Thoracic aorta (tissue), 2 donors: ENCODE measurements at regions not wholly inside any gene's neighbourhood (a gene's known extent, or its start where the extent isn't known, plus 50 kb on each side); places are given as distances from the start of the nearest gene placed in this dataset.

Source experiments
- ATAC-seq: fragments of 150-250 bp; one replicate; pipeline ENCODE4 v1.8.0; 2017; ENCODE audit warnings: low read depth; ENCODE audit not compliant: insufficient number of reproducible peaks, low FRiP score
- DNase-seq: peaks from one replicate; pipeline ENCODE4 v3.0.0-alpha.2; 2020; ENCODE audit warnings: low spot score
- H3K27ac ChIP-seq, 2 donors: fragments of 200-600 bp; sonication (generic); 1 replicate in 1 of 2; 2 replicates in 1 of 2; pipeline ENCODE4 v1.5.1; 2016; ENCODE audit warnings: mild to moderate bottlenecking in 2 of 2, moderate library complexity in 2 of 2
- H3K27me3 ChIP-seq: fragments of 200-600 bp; sonication (generic); replicated peaks from 2 replicates; pipeline ENCODE4 v1.6.0; 2016; ENCODE audit warnings: mild to moderate bottlenecking; ENCODE audit not compliant: insufficient read depth
- H3K36me3 ChIP-seq: fragments of 200-600 bp; sonication (generic); one replicate; pipeline ENCODE4 v1.5.1; 2016
- H3K4me1 ChIP-seq, 2 donors: fragments of 200-600 bp; sonication (generic); 1 replicate in 1 of 2; 2 replicates in 1 of 2; pipeline versions ENCODE4 v1.5.1 to v1.6.0; 2016; ENCODE audit warnings: low read depth in 2 of 2, mild to moderate bottlenecking in 1 of 2; ENCODE audit not compliant: control insufficient read depth in 1 of 2
- H3K4me3 ChIP-seq: fragments of 200-600 bp; sonication (generic); 2 replicates; pipeline ENCODE4 v1.5.1; 2016; ENCODE audit warnings: mild to moderate bottlenecking
- H3K9me3 ChIP-seq: fragments of 200-600 bp; sonication (generic); 2 replicates; pipeline ENCODE4 v1.5.1; 2016
- TF ChIP-seq, protein P1 (sequence below): fragments of 200-600 bp; sonication (generic); IDR thresholded peaks from one replicate; pipeline ENCODE4 v1.5.1; 2019; ENCODE audit warnings: antibody characterized with exemption

DNA sequence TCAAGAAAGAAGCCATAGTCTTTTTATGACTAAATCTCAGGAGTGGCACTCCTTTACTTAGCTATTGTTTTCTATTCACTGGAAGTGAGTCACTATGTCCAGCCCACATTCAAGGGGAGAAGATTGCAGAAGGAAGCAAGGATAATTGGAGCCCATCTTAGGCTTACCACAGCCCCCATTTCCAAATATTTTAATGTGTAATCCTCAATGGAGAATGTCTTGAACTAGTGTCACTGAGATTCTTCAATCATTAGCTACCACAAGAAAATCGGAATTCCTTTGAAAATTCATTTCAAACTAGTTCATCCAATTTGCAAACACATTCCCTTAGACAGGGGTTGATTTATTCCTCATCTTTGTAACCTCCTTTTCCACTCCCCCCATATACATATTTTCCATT is 84.7 kb downstream of the DLEU7 start:
- DNase-seq = no peak
- no peak overlapping the region for H3K4me3 ChIP-seq
- H3K27me3 ChIP-seq = no peaks in the 10 kb centered on the region
- H3K9me3 ChIP-seq = no peaks in the 10 kb centered on the region
- no peaks in the 10 kb centered on the region for H3K4me1 ChIP-seq
- no peaks in the 10 kb centered on the region for H3K36me3 ChIP-seq
- no peak overlapping the region for H3K27ac ChIP-seq
- TF ChIP-seq, protein P1, sequence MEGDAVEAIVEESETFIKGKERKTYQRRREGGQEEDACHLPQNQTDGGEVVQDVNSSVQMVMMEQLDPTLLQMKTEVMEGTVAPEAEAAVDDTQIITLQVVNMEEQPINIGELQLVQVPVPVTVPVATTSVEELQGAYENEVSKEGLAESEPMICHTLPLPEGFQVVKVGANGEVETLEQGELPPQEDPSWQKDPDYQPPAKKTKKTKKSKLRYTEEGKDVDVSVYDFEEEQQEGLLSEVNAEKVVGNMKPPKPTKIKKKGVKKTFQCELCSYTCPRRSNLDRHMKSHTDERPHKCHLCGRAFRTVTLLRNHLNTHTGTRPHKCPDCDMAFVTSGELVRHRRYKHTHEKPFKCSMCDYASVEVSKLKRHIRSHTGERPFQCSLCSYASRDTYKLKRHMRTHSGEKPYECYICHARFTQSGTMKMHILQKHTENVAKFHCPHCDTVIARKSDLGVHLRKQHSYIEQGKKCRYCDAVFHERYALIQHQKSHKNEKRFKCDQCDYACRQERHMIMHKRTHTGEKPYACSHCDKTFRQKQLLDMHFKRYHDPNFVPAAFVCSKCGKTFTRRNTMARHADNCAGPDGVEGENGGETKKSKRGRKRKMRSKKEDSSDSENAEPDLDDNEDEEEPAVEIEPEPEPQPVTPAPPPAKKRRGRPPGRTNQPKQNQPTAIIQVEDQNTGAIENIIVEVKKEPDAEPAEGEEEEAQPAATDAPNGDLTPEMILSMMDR = no peak
- ATAC-seq = no peak

DNA sequence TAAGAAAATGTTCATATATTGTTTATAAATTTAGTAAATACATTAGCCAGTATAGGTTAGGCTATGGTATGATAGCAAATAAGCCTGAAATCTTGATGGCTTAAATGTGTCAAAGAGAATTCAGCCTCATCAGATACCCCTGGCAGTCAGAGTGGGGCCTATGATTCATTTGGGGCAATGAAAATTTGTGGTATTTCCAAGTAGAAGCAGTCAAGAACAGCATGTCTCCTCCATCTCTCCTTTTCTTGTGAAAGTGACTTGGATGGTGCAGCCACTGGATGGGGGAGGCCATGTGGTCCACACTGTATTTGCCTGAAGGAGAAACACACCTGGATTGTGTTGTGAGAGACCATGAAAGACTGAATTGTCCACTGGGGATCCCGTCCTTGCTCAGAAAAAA is 82.7 kb downstream of the DLEU7 start:
- no peaks in the 10 kb centered on the region for H3K27me3 ChIP-seq
- no peak overlapping the region for H3K27ac ChIP-seq

DNA sequence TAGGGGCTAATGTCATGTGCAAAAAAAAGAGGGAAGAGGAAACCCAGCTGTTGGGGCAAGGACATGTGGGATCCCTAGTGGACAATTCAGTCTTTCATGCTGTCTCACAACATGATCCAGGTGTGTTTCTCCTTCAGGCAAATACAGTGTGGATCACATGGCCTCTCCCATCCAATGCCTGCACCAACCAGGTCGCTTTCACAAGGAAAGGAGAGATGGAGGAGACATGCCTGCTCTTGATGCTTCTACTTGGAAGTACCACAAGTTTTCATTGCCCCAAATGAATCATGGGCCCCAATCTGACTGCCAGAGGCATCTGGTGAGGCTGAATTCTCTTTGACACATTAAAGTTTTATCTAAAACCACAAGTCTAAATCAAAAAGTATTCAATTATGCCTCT is 82.1 kb downstream of the DLEU7 start:
- no peak overlapping the region for H3K27ac ChIP-seq
- no peaks in the 10 kb centered on the region for H3K9me3 ChIP-seq
- DNase-seq = no peak
- no peaks in the 10 kb centered on the region for H3K4me1 ChIP-seq
- H3K4me3 ChIP-seq = no peak overlapping the region
- no peaks in the 10 kb centered on the region for H3K36me3 ChIP-seq
- TF ChIP-seq, protein P1 = no peak
- no peaks in the 10 kb centered on the region for H3K27me3 ChIP-seq
- no peak for ATAC-seq

More for the DNA sequence above, 82.7 kb downstream of the DLEU7 start:
- TF ChIP-seq, protein P1 = no peak
- ATAC-seq = no peak
- H3K4me3 ChIP-seq = no peak overlapping the region
- no peaks in the 10 kb centered on the region for H3K4me1 ChIP-seq
- DNase-seq = no peak
- H3K9me3 ChIP-seq = no peaks in the 10 kb centered on the region
- no peaks in the 10 kb centered on the region for H3K36me3 ChIP-seq

DNA sequence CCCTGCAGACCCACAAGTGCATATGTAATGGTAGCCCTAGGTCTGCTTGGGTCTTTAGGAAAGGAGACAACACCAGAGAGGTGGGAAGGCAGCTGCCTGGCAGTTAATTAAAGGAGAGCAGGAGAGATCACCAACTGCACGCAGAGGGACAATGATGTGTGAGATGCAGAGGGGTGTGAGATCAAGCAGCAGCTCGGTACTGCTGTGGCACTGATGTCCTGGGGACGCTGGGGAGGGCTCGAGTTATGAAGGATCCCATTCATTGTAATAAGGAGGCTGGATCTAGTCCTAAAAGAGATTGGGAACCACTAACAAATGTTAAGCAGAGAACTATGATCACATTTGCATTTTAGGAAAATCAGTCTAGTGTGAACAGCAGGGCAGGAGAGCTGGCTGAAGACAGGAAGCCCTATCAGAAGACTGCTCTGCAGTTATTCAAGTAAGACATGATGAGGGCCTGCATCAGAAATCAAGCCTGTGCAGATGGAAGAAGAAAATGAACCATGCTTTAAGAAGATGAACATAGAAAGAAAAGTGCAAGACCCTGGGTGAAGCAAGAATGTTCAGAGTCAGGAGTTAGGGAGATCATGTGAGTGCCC is 80.4 kb downstream of the DLEU7 start:
- no peaks in the 10 kb centered on the region for H3K9me3 ChIP-seq
- ATAC-seq (no peak), DNase-seq (no peak)
- TF ChIP-seq, protein P1 = no peak
- no peak overlapping the region for H3K27ac ChIP-seq
- H3K36me3 ChIP-seq = no peaks in the 10 kb centered on the region
- no peaks in the 10 kb centered on the region for H3K4me1 ChIP-seq
- H3K4me3 ChIP-seq = no peak overlapping the region
- no peaks in the 10 kb centered on the region for H3K27me3 ChIP-seq

DNA sequence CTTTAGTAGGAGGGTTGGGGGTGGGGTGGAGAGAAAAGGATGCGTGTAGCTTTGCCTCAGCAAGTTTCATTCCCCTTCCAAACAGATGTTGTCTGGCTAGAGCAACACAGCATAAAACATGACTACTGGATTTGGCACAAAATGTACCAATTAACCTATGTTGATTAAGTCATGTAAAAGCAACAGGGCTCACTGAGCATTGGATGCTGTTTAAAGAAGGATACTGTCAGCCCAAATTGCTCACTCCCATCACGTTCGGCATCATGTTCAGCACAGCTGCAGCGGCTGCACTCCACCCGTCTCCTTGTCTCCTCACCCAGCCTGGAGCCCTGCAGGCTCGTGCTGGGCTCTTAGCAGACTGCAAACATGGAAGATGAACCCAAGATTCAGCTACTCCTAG is 77.5 kb downstream of the DLEU7 start:
- no peak overlapping the region for H3K4me3 ChIP-seq
- H3K27ac ChIP-seq = no peak overlapping the region
- TF ChIP-seq, protein P1 = no peak
- H3K36me3 ChIP-seq = no peaks in the 10 kb centered on the region
- H3K4me1 ChIP-seq = no peaks in the 10 kb centered on the region
- DNase-seq = no peak
- H3K9me3 ChIP-seq = no peaks in the 10 kb centered on the region
- H3K27me3 ChIP-seq = no peaks in the 10 kb centered on the region
- ATAC-seq = no peak
